IMR-90 (cell line): ENCODE measurements at regions not wholly inside any gene's neighbourhood (a gene's known extent, or its start where the extent isn't known, plus 50 kb on each side); places are given as distances from the start of the nearest gene placed in this dataset.

Source experiments
- ATAC-seq: fragments of 200-7000 bp; cut with Tn5 transposase; 2 replicates; pipeline ENCODE4 v1.9.1; 2020; ENCODE audit warnings: low read depth, mild to moderate bottlenecking, moderate library complexity
- BruUV-seq: library from RNA; stranded (reverse); fragments of 400-500 nt; replicated peaks from 2 replicates; lab custom pipeline; 2021; lab: Mats Ljungman, UMichigan
- CTCF ChIA-PET: fragments of 300-600 bp; formaldehyde crosslinking; extraction: SDS; loops from one replicate; lab custom pipeline; 2021; ENCODE audit warnings: antibody characterized with exemption; lab: Yijun Ruan, JAX
- POLR2A ChIA-PET: fragments of 300-600 bp; sonication (Branson Sonifier 250); formaldehyde crosslinking; loops from one replicate; lab custom pipeline; 2022; ENCODE audit warnings: antibody characterized with exemption; ENCODE audit not compliant: unreplicated experiment; lab: Charles Lee
- DNase-seq: peaks from one replicate; pipeline ENCODE4 v3.0.0; 2013
- H2AFZ ChIP-seq: replicated peaks from 2 replicates; pipeline ENCODE3; 2013; ENCODE audit warnings: low read length, mild to moderate bottlenecking; ENCODE audit not compliant: poor library complexity
- H2AK5ac ChIP-seq: 2 replicates; pipeline ENCODE4 v1.6.1; 2013; ENCODE audit warnings: low read depth, low read length, inconsistent platforms
- H2AK9ac ChIP-seq: replicated peaks from 2 replicates; pipeline ENCODE3; 2013; ENCODE audit warnings: mild to moderate bottlenecking, low read depth, low read length, moderate library complexity; ENCODE audit not compliant: poor library complexity
- H2BK120ac ChIP-seq: 2 replicates; pipeline ENCODE4 v1.6.1; 2013; ENCODE audit warnings: low read depth, low read length, inconsistent platforms
- H2BK15ac ChIP-seq: 3 replicates; pipeline ENCODE4 v1.6.1; 2013; ENCODE audit warnings: low read depth, low read length, inconsistent platforms
- H2BK20ac ChIP-seq: 2 replicates; pipeline ENCODE4 v1.6.1; 2013; ENCODE audit warnings: low read depth, mild to moderate bottlenecking, inconsistent platforms, low read length, moderate library complexity
- H2BK5ac ChIP-seq: 2 replicates; pipeline ENCODE4 v1.6.1; 2013; ENCODE audit warnings: mild to moderate bottlenecking, low read depth, low read length, inconsistent platforms; ENCODE audit not compliant: poor library complexity, severe bottlenecking
- H3K14ac ChIP-seq: replicated peaks from 2 replicates; pipeline ENCODE4 v1.6.1; 2013; ENCODE audit warnings: low read depth, low read length, inconsistent platforms
- H3K18ac ChIP-seq: 2 replicates; pipeline ENCODE4 v1.6.1; 2013; ENCODE audit warnings: low read depth, low read length, control low read depth
- H3K23ac ChIP-seq: 2 replicates; pipeline ENCODE4 v1.6.1; 2013; ENCODE audit warnings: low read depth, low read length, inconsistent platforms
- H3K27ac ChIP-seq: 2 replicates; pipeline ENCODE4 v1.5.1; 2013; ENCODE audit warnings: mild to moderate bottlenecking, control low read depth, low read length; ENCODE audit not compliant: insufficient read depth
- H3K27me3 ChIP-seq: 2 replicates; pipeline ENCODE4 v1.6.1; 2013; ENCODE audit warnings: low read length; ENCODE audit not compliant: control insufficient read depth, insufficient read depth
- H3K36me3 ChIP-seq: 2 replicates; pipeline ENCODE4 v1.6.1; 2013; ENCODE audit warnings: low read length, mixed read lengths; ENCODE audit not compliant: control insufficient read depth, insufficient read depth
- H3K4ac ChIP-seq: 2 replicates; pipeline ENCODE4 v1.6.1; 2013; ENCODE audit warnings: low read depth, low read length, inconsistent platforms
- H3K4me1 ChIP-seq: 2 replicates; pipeline ENCODE4 v1.6.1; 2013; ENCODE audit warnings: low read length, mixed read lengths; ENCODE audit not compliant: control insufficient read depth, insufficient read depth
- H3K4me2 ChIP-seq: 2 replicates; pipeline ENCODE4 v1.6.1; 2013; ENCODE audit warnings: low read depth, mild to moderate bottlenecking, control low read depth, low read length, moderate library complexity
- H3K4me3 ChIP-seq: 2 replicates; pipeline ENCODE4 v1.5.1; 2013; ENCODE audit warnings: low read depth, mild to moderate bottlenecking, control low read depth, low read length, moderate library complexity; ENCODE audit not compliant: insufficient read depth
- H3K56ac ChIP-seq: 2 replicates; pipeline ENCODE4 v1.6.1; 2013; ENCODE audit warnings: low read length, inconsistent platforms; ENCODE audit not compliant: insufficient read depth; ENCODE audit errors: extremely low read depth
- H3K79me1 ChIP-seq, 2 experiments: 2 replicates each; pipeline ENCODE4 v1.6.1; 2013; ENCODE audit warnings: low read length in 2 of 2, inconsistent platforms in 1 of 2, low read depth in 1 of 2
- H3K9ac ChIP-seq: 2 replicates; pipeline ENCODE4 v1.6.1; 2013; ENCODE audit warnings: low read depth, low read length, control low read depth
- H3K9me1 ChIP-seq: 2 replicates; pipeline ENCODE4 v1.6.1; 2013; ENCODE audit warnings: low read length, inconsistent platforms; ENCODE audit not compliant: insufficient read depth
- H3K9me3 ChIP-seq: 2 replicates; pipeline ENCODE4 v1.6.1; 2013; ENCODE audit warnings: low read length; ENCODE audit not compliant: control insufficient read depth, insufficient read depth
- H4K20me1 ChIP-seq: 2 replicates; pipeline ENCODE4 v1.6.1; 2013; ENCODE audit warnings: low read length, inconsistent platforms; ENCODE audit not compliant: insufficient read depth
- H4K5ac ChIP-seq: 2 replicates; pipeline ENCODE4 v1.6.1; 2013; ENCODE audit warnings: mild to moderate bottlenecking, low read depth, low read length, control low read depth
- H4K8ac ChIP-seq, 2 experiments: 2 replicates each; pipeline ENCODE4 v1.6.1; 2013; ENCODE audit warnings: low read depth in 2 of 2, low read length in 2 of 2, control low read depth in 1 of 2, inconsistent platforms in 1 of 2
- H4K91ac ChIP-seq: 2 replicates; pipeline ENCODE4 v1.6.1; 2013; ENCODE audit warnings: low read depth, low read length, inconsistent platforms; ENCODE audit not compliant: insufficient read depth
- BHLHE40 ChIP-seq: fragments of 150-350 bp; IDR thresholded peaks from 2 replicates; pipeline ENCODE4 v1.6.1; 2016; ENCODE audit warnings: mild to moderate bottlenecking, low read depth, low read length
- CEBPB ChIP-seq: IDR thresholded peaks from 2 replicates; pipeline ENCODE4 v1.6.1; 2012; ENCODE audit warnings: low read depth, low read length, improper control_type of control experiment
- CHD1 ChIP-seq: IDR thresholded peaks from 2 replicates; pipeline ENCODE4 v1.6.1; 2012; ENCODE audit warnings: low read depth, low read length, improper control_type of control experiment
- MAFK ChIP-seq: IDR thresholded peaks from 2 replicates; pipeline ENCODE4 v1.6.1; 2012; ENCODE audit warnings: low read depth, low read length, improper control_type of control experiment
- MXI1 ChIP-seq: IDR thresholded peaks from 2 replicates; pipeline ENCODE4 v1.6.1; 2012; ENCODE audit warnings: low read depth, mild to moderate bottlenecking, low read length, moderate library complexity, borderline replicate concordance
- NFE2L2 ChIP-seq: fragments of 150-350 bp; IDR thresholded peaks from 2 replicates; pipeline ENCODE4 v1.6.1; 2016; ENCODE audit warnings: low read depth, mild to moderate bottlenecking, low read length
- RCOR1 ChIP-seq: IDR thresholded peaks from 2 replicates; pipeline ENCODE4 v1.6.1; 2012; ENCODE audit warnings: mild to moderate bottlenecking, low read length, improper control_type of control experiment; ENCODE audit not compliant: insufficient replicate concordance
- RFX5 ChIP-seq: IDR thresholded peaks from 2 replicates; pipeline ENCODE4 v1.8.0; 2012; ENCODE audit warnings: low read depth, mild to moderate bottlenecking, low read length, moderate library complexity
- SMC3 ChIP-seq: fragments of 150-350 bp; IDR thresholded peaks from 2 replicates; pipeline ENCODE4 v1.6.1; 2016; ENCODE audit warnings: low read depth, mild to moderate bottlenecking, antibody characterized with exemption, low read length, moderate library complexity
- whole genome bisulfite sequencing, 2 experiments: methylation state at CpG; one replicate each; pipeline versions ENCODE4 v1.1.5 to v1.1.7; 2013; ENCODE audit warnings: missing lambda C conversion rate in 2 of 2; ENCODE audit not compliant: insufficient read length in 1 of 2; ENCODE audit errors: extremely low coverage in 2 of 2; 5-methylcytosine and 5-hydroxymethylcytosine counted together
- dilution Hi-C: fragments of 300-500 bp; cut with HindIII; formaldehyde crosslinking; loops from one replicate; pipeline ENCODE4 v1.14.3; 2018; ENCODE audit warnings: low sequenced_read_pairs; ENCODE audit not compliant: unreplicated experiment
- in situ Hi-C: fragments of 300-500 bp; cut with MboI; formaldehyde crosslinking; loops from 3 replicates; pipeline ENCODE4 v1.14.3; 2019; ENCODE audit warnings: low sequenced_read_pairs, inconsistent platforms, mixed read lengths
- intact Hi-C: fragments of 100-400 bp; cut with micrococcal nuclease; formaldehyde crosslinking; loops from 2 replicates; pipeline ENCODE4 v1.10.0; 2022
- TF ChIP-seq, protein P1 (sequence below): fragments of 150-350 bp; IDR thresholded peaks from 2 replicates; pipeline ENCODE4 v1.6.1; 2016; ENCODE audit warnings: low read depth, mild to moderate bottlenecking, low read length, moderate library complexity, borderline replicate concordance
- TF ChIP-seq, protein P2 (sequence below): fragments of 150-350 bp; IDR thresholded peaks from 2 replicates; pipeline ENCODE4 v1.6.1; 2017; ENCODE audit warnings: mild to moderate bottlenecking, antibody characterized with exemption, low read length, low read depth

DNA sequence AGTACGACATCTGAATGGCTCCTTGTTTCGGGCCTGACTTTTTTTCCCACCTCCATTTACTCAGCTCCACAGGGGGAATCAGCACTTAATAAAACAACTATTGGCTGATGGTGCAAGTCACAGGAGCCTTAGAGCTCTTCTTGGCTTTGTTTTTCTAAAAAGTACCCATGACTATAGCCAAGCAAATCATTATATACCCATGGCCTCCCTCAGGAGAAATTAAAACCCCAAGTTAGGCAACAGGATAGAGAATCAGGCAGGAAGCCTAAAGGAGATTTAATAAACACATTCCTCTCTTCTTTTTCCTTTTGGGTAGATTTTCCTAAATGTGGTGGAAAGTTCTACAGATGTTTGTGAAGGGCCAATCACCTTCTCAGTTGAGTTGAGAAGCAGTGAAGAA, 91.9 kb upstream of the RBPJ start:
- dilution Hi-C loops: no loop called here
- no TSS peak for BruUV-seq
- CTCF ChIA-PET: no interaction called here

More for the DNA sequence above, 91.9 kb upstream of the RBPJ start:
- in situ Hi-C loops: no loop called here
- Histone ChIP-seq H2AK5ac (0 out of 2 replicates have a peak overlapping the region, but pooled peaks have one; percentile 24), H3K4me2 (no peak overlapping the region), H2BK5ac (no peak overlapping the region), H2BK15ac (no peak overlapping the region), H3K23ac (no peak overlapping the region), H4K8ac (no peak overlapping the region; a peak in 1 of 4 replicates), H3K36me3 (no peaks in the 10 kb centered on the region), H4K20me1 (no peaks in the 10 kb centered on the region), H3K79me1 (no peaks in the 10 kb centered on the region), H3K9ac (no peak overlapping the region), H3K27ac (no peak overlapping the region), H2BK20ac (peak overlapping the region; percentile 47; the same call in 1 of the 2 replicates), H3K27me3 (no peaks in the 10 kb centered on the region), H2AFZ (no peak overlapping the region), H3K4me1 (peaks cover 5% of the 10 kb centered on the region; the same call in 1 of the 2 replicates), H3K9me3 (no peaks in the 10 kb centered on the region), H3K56ac (no peak overlapping the region), H4K5ac (0 out of 2 replicates have a peak overlapping the region, but pooled peaks have one; percentile 23), H3K4ac (no peak overlapping the region), H3K14ac (no peak overlapping the region), H3K9me1 (no peaks in the 10 kb centered on the region), H3K4me3 (no peak overlapping the region), H4K91ac (no peak overlapping the region), H2BK120ac (no peak overlapping the region), H3K18ac (peak overlapping the region; percentile 62; the same call in 1 of the 2 replicates), H2AK9ac (no peak overlapping the region)
- TF ChIP-seq BHLHE40 (no peak), RCOR1 (no peak), MXI1 (no peak), RFX5 (no peak), NFE2L2 (no peak), CEBPB (no peak), MAFK (no peak), SMC3 (no peak), CHD1 (no peak)
- TF ChIP-seq, protein P1, sequence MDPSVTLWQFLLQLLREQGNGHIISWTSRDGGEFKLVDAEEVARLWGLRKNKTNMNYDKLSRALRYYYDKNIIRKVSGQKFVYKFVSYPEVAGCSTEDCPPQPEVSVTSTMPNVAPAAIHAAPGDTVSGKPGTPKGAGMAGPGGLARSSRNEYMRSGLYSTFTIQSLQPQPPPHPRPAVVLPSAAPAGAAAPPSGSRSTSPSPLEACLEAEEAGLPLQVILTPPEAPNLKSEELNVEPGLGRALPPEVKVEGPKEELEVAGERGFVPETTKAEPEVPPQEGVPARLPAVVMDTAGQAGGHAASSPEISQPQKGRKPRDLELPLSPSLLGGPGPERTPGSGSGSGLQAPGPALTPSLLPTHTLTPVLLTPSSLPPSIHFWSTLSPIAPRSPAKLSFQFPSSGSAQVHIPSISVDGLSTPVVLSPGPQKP: no peak
- TF ChIP-seq, protein P2, sequence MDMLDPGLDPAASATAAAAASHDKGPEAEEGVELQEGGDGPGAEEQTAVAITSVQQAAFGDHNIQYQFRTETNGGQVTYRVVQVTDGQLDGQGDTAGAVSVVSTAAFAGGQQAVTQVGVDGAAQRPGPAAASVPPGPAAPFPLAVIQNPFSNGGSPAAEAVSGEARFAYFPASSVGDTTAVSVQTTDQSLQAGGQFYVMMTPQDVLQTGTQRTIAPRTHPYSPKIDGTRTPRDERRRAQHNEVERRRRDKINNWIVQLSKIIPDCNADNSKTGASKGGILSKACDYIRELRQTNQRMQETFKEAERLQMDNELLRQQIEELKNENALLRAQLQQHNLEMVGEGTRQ: no peak
- POLR2A ChIA-PET: no interaction called here
- intact Hi-C loops: no loop called here
- DNase-seq (no peak), ATAC-seq (peak; percentile 47)
- no CpG with 5 or more reads among the region's 2 CpGs for WGBS, 2 experiments
